Right lobe of liver (tissue), 6 donors: ENCODE measurements at regions not wholly inside any gene's neighbourhood (a gene's known extent, or its start where the extent isn't known, plus 50 kb on each side); places are given as distances from the start of the nearest gene placed in this dataset.

Experiments used
- ATAC-seq, 4 donors: fragments of 200-7000 bp; cut with Tn5 transposase; one replicate each; pipeline ENCODE4 v1.9.1; 2020; ENCODE audit warnings: mild to moderate bottlenecking in 4 of 4, moderate library complexity in 4 of 4
- DNase-seq, 3 donors: peaks; one replicate each; pipeline ENCODE4 v3.0.0-alpha.2; 2020
- H3K27ac ChIP-seq, 3 donors: fragments of 200-600 bp; one replicate each; pipeline ENCODE4 v1.8.0; 2022
- H3K27me3 ChIP-seq, 2 donors: fragments of 200-600 bp; one replicate each; pipeline ENCODE4 v1.8.0; 2022
- H3K36me3 ChIP-seq, 4 donors: fragments of 200-600 bp; sonication (generic) in 1 of 4; one replicate each; pipeline versions ENCODE4 v1.5.1 to v1.8.0; 2017 to 2022; ENCODE audit warnings: control low read depth in 1 of 4
- H3K4me1 ChIP-seq, 4 donors: fragments of 200-600 bp; sonication (generic) in 1 of 4; one replicate each; pipeline versions ENCODE4 v1.5.1 to v1.8.0; 2017 to 2022; ENCODE audit warnings: control low read depth in 1 of 4
- H3K4me3 ChIP-seq, 3 donors: fragments of 200-600 bp; one replicate each; pipeline ENCODE4 v1.8.0; 2022
- H3K9me3 ChIP-seq, 4 donors: fragments of 200-600 bp; sonication (generic) in 1 of 4; one replicate each; pipeline versions ENCODE4 v1.5.1 to v1.8.0; 2017 to 2022; ENCODE audit warnings: control low read depth in 1 of 4
- POLR2A ChIP-seq: fragments of 450-650 bp; IDR thresholded peaks from one replicate; pipeline ENCODE4 v1.6.1; 2017; ENCODE audit warnings: antibody characterized with exemption, mild to moderate bottlenecking
- WGBS: methylation state at CpG from one replicate; pipeline ENCODE4 v1.1.6; 2018; ENCODE audit warnings: low coverage, low lambda C conversion rate; ENCODE audit not compliant: insufficient coverage; ENCODE audit errors: missing lambda C conversion rate; 5-methylcytosine and 5-hydroxymethylcytosine counted together
- intact Hi-C, 2 donors: fragments of 100-400 bp; cut with DNase I; formaldehyde crosslinking; loops; one replicate each; pipeline versions ENCODE4 v1.11.2 to v1.14.1; 2022
- TF ChIP-seq, protein P1 (sequence below), 4 donors: fragments of 200-600 bp in 3 of 4; fragments of 450-650 bp in 1 of 4; IDR thresholded peaks; one replicate each; pipeline versions ENCODE4 v1.5.1 to v1.8.0; 2016 to 2022; ENCODE audit warnings: antibody characterized with exemption in 4 of 4, mild to moderate bottlenecking in 2 of 4
- donor health status: DM: no; HTN: yes; CAD: no.
- donor health status: DM: no; HTN: no; CAD: no.
- donor health status: DM: no; HTN: no; CAD: no.
- donor health status: DM: no; HTN: yes; CAD: no.
- donor health status: DM: no; HTN: yes; CAD: no.

DNA sequence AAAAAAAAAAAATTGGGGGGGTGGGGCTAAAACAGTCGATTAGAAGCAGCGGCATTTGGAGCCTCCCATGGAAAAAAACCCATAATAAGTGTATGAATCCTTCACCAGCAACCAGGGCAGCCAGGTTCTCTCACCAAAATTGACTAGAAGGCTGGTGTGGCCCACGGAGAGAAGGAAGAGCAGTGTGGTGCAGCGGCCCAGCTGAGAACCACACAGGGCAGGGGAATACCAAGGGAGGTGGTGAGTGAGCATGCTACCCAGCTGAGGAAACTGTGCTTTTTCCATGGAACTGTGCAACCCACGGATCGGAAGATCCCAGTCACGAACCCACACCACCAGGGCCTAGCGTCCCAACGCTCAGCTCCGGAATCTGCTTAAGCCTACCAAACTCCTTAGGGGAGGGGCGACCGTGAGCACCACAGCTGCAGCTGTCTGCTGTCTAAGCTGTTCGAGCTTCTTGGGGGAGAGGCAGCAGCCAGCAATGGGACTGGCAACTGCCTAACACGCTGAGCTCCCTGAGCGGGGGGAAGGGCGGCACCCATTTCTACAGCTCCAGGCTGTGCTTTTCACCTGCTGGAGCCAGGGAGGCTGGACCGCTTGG, 1037.2 kb upstream of the ACVR2A start:
- Histone ChIP-seq H3K36me3 (no peaks in the 10 kb centered on the region), H3K4me1 (no peaks in the 10 kb centered on the region), H3K9me3 (no peaks in the 10 kb centered on the region), H3K27ac (no peak overlapping the region), H3K4me3 (no peak overlapping the region), H3K27me3 (no peaks in the 10 kb centered on the region)
- ATAC-seq (no peak), DNase-seq (no peak)
- intact Hi-C loops: no loop called here
- WGBS: 60% methylated on average over 3 of the region's 17 CpGs
- TF ChIP-seq POLR2A: no peak
- TF ChIP-seq, protein P1, sequence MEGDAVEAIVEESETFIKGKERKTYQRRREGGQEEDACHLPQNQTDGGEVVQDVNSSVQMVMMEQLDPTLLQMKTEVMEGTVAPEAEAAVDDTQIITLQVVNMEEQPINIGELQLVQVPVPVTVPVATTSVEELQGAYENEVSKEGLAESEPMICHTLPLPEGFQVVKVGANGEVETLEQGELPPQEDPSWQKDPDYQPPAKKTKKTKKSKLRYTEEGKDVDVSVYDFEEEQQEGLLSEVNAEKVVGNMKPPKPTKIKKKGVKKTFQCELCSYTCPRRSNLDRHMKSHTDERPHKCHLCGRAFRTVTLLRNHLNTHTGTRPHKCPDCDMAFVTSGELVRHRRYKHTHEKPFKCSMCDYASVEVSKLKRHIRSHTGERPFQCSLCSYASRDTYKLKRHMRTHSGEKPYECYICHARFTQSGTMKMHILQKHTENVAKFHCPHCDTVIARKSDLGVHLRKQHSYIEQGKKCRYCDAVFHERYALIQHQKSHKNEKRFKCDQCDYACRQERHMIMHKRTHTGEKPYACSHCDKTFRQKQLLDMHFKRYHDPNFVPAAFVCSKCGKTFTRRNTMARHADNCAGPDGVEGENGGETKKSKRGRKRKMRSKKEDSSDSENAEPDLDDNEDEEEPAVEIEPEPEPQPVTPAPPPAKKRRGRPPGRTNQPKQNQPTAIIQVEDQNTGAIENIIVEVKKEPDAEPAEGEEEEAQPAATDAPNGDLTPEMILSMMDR (IDR thresholded peaks at IDR 0.05): no peak

DNA sequence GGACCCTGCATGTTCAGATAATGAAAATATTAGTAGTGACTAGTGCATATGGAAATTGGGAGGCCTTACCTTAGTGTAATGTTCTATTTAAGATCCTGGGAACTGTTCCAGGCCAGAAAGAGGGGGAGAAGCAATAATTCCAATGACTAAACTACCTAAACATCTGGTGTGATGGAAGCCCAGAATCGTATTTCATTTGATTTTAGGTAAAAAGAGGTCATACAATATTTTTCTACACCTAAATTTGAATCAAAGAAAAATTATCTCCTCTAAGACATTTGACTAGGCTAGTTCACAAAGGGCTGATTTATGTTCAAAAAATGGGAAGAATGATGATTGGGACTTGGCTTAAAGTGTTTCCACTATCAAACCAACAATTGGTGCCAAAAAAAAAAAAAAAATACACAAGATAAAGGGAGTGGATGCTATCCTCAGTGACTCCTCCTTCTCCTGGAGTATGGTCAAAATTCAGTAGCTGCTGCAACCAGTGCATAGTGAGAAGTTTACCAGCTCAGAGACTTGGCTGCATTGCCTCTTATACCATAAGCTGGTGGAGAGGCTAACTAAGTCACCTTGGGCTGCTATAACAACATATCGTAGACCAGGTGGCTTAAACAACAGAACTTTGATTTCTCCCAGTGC, 1038.3 kb upstream of the ACVR2A start:
- no peaks in the 10 kb centered on the region for H3K27me3 ChIP-seq
- intact Hi-C loops: no loop called here
- no peak for DNase-seq
- TF ChIP-seq POLR2A: no peak
- WGBS: 38% methylated on average over 2 of the region's 2 CpGs
- H3K4me3 ChIP-seq: no peak overlapping the region
- H3K4me1 ChIP-seq: no peaks in the 10 kb centered on the region
- no peaks in the 10 kb centered on the region for H3K9me3 ChIP-seq
- no peak for ATAC-seq
- no peak overlapping the region for H3K27ac ChIP-seq
- no peaks in the 10 kb centered on the region for H3K36me3 ChIP-seq

DNA sequence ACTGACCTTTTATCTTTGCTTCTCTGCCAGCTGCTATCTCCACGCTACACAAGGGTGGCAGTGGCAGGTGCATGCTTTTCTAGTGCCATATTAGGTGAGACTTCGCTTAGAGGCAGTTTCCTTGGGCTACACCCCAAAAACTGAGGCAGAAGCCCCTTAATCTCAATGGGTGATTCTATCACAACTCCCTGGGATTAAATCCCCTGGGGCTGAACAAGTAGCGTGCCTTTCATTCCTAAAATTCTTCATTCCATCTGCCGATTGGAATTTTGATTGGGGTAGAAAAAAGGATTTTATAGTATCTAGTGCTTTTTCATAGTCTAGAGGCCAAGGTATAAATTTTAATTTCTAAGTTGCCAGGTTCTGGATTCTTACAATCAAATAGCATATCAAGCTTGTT, 1040.5 kb upstream of the ACVR2A start:
- H3K4me3 ChIP-seq: no peak overlapping the region
- intact Hi-C loops: no loop called here
- ATAC-seq: no peak
- H3K27ac ChIP-seq: no peak overlapping the region
- DNase-seq: no peak
- no peaks in the 10 kb centered on the region for H3K4me1 ChIP-seq
- WGBS: 51% methylated on average over 4 of the region's 4 CpGs
- H3K27me3 ChIP-seq: no peaks in the 10 kb centered on the region
- H3K9me3 ChIP-seq: no peaks in the 10 kb centered on the region
- no peaks in the 10 kb centered on the region for H3K36me3 ChIP-seq
- TF ChIP-seq, protein P1 (IDR thresholded peaks at IDR 0.05): no peak
- no peak for TF ChIP-seq POLR2A

DNA sequence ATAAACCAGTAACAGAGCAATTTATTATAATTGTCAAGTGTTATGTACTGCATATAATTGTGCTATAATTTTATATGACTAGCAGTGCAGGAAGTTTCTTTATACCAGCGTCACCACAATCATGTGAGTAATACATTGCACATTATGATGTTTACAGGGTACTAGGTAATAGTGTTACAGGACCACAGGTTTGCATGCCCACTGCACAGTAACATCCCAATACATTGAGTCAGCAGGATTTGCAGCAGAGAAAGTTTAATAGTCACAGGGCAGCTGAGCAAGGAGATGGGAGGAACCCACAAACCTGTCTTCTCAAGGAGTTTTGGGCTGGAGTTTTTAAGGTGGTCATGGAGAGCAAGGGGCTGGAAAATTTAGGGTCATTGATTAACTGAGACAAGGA, 1042.9 kb upstream of the ACVR2A start:
- no peak for DNase-seq
- H3K9me3 ChIP-seq: no peaks in the 10 kb centered on the region
- no peak overlapping the region for H3K27ac ChIP-seq
- intact Hi-C loops: no loop called here
- H3K4me1 ChIP-seq: no peaks in the 10 kb centered on the region
- no peaks in the 10 kb centered on the region for H3K27me3 ChIP-seq
- H3K4me3 ChIP-seq: no peak overlapping the region
- H3K36me3 ChIP-seq: no peaks in the 10 kb centered on the region
- no peak for TF ChIP-seq POLR2A
- TF ChIP-seq, protein P1 (IDR thresholded peaks at IDR 0.05): no peak
- 44% methylated on average over 1 of the region's 1 CpG for WGBS
- ATAC-seq: no peak

DNA sequence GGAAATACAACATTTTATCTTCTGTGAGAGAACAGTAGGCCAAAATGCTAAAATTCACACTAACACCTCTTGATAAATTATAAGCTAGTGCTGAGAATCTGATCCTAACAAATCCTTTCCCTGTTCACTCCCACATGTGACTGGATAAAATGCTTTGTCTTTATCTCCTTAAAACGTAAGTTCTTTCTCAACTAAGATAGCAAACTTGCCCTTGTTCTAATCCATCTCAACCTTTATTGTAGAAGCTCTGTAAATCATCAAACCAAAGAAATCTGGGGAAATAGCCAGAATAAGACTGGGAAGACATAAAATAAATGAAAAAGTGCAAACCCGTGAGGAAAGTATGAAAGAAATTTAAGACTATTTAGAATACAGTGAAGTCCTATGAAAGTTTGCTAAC, 1058.4 kb upstream of the ACVR2A start:
- intact Hi-C loops: no loop called here
- H3K27me3 ChIP-seq: no peaks in the 10 kb centered on the region
- H3K9me3 ChIP-seq: no peaks in the 10 kb centered on the region
- H3K4me1 ChIP-seq: no peaks in the 10 kb centered on the region
- no peak for DNase-seq
- 43% methylated on average over 2 of the region's 2 CpGs for WGBS
- TF ChIP-seq POLR2A: no peak
- TF ChIP-seq, protein P1 (IDR thresholded peaks at IDR 0.05): no peak
- no peak overlapping the region for H3K27ac ChIP-seq
- no peaks in the 10 kb centered on the region for H3K36me3 ChIP-seq
- no peak for ATAC-seq
- H3K4me3 ChIP-seq: no peak overlapping the region
